GM10266 (cell line): ENCODE measurements at regions not wholly inside any gene's neighbourhood (a gene's known extent, or its start where the extent isn't known, plus 50 kb on each side); places are given as distances from the start of the nearest gene placed in this dataset.
"Not testable (repeated sequence)": the region's sequence is repeated elsewhere in the genome, so short reads cannot be mapped to it uniquely, and the experiment has no call there.

ENCODE experiments used
- DNase-seq: peaks from one replicate; pipeline ENCODE4 v3.0.0; 2012; ENCODE audit errors: extremely low spot score
- TF ChIP-seq, protein P1 (sequence below): IDR thresholded peaks from 2 replicates; pipeline ENCODE4 v1.5.1; 2012; ENCODE audit warnings: mild to moderate bottlenecking, low read depth; ENCODE audit not compliant: control insufficient read depth, insufficient read depth; ENCODE audit errors: missing control alignments

DNA sequence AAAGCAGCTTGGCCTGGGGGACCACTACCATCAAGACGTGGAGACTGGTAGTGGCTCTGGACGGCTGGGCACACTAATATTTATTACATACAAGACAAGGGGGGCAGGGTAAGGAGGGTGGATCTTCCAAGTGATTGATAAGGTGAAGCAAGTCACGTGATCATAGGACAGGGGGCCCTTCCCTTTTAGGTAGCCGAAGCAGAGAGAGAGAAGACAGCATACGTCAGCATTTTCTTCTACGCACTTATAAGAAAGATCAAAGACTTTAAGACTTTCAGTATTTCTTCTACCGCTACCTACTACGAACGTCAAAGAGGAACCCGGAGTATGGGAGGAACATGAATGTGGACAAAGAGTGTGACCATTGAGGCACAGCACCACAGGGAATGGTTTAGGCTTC is 307.9 kb downstream of the RPIA start:
- DNase-seq: no peak
- TF ChIP-seq, protein P1, sequence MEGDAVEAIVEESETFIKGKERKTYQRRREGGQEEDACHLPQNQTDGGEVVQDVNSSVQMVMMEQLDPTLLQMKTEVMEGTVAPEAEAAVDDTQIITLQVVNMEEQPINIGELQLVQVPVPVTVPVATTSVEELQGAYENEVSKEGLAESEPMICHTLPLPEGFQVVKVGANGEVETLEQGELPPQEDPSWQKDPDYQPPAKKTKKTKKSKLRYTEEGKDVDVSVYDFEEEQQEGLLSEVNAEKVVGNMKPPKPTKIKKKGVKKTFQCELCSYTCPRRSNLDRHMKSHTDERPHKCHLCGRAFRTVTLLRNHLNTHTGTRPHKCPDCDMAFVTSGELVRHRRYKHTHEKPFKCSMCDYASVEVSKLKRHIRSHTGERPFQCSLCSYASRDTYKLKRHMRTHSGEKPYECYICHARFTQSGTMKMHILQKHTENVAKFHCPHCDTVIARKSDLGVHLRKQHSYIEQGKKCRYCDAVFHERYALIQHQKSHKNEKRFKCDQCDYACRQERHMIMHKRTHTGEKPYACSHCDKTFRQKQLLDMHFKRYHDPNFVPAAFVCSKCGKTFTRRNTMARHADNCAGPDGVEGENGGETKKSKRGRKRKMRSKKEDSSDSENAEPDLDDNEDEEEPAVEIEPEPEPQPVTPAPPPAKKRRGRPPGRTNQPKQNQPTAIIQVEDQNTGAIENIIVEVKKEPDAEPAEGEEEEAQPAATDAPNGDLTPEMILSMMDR: no peak

DNA sequence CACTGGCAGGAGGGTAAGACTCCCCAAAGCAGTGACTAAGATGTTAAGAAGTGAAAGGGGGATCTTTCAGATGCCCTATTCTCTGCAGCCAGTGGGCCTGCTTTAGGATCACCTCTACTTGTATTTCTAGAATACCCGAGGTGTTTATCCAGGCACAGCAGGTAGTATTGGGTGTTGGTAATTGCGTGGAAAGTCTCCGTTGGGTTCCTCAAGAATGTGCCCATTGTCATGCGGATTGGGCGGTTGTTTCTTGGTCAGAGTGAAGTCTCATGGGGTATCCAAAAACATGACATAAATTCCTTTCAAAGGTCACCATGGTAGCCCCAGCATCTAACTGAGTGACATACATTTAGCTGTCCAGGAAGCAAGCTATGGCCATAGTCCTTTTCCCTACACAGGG is 308.8 kb downstream of the RPIA start:
- TF ChIP-seq, protein P1: no peak
- DNase-seq: no peak

DNA sequence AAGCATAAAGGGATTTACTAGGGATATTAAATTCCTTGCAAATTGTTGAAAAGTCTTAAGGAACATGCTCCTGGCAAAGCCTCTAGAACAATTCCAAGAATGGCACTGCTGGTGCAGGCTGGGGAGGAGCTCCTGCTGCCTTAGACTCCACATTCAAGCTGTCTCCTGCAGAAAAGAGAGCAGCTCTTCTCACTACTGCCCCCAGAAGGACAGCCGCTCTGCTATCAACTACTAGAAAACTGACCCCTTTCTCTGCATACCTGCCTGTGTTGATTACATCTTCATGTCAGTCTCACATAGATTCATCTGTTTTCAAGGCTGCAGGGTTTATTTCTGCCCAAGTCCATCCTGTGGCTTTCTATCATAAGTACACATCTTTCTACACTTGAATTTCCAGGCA is 312.8 kb downstream of the RPIA start:
- DNase-seq: not testable (repeated sequence)

DNA sequence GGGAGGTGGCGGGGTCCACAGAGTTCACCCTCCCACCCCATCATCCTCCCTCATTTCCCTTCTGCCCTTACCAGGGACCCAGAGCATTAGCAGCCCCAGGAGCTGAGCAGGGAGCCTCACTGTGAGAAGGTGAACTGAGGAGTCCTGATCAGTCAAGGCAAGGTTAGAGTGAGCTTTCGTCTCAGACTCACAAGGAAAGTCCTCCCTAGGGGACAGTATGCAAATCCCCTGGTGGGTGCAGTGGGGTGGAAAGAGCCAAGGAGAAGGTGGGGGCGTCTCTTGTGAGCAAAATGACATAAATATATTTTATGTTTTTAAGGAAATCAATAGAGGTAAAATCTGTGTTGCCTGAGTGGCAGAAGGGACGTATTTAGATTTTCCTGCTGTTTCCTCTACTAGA is 329.1 kb downstream of the RPIA start:
- not testable (repeated sequence) for DNase-seq

DNA sequence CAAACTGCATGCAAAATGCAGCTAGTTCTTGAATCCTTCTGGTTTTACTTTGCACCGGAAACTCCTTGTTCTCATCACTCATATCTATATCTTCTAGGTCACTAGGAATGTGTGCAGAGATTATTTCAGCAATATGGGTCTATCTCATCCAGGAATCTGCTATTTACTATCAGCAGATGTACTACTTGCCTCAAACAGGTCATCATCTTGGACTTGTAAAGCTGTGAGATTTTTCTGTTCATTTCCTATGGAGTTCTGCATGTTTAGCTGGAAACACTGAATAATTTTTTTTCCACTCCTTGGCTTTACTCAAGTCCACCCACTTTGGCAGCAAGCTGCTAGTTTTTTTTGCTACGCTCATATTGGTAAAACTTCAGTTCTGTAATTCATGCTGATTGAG is 334.8 kb downstream of the RPIA start:
- DNase-seq: not testable (repeated sequence)

DNA sequence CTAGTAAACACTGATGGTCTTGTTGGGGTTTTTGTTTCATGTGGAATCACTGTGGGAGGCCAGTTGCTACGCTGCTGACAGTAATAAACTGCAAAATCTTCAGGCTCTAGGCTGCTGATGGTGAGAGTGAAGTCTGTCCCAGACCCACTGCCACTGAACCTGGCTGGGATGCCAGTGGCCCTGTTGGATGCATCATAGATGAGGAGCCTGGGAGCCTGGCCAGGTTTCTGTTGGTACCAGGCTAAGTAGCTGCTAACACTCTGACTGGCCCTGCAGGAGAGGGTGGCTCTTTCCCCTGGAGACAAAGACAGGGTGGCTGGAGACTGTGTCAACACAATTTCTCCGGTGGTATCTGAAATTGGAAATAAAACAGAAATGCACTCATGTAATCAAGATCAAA is 335.6 kb downstream of the RPIA start:
- not testable (repeated sequence) for DNase-seq

DNA sequence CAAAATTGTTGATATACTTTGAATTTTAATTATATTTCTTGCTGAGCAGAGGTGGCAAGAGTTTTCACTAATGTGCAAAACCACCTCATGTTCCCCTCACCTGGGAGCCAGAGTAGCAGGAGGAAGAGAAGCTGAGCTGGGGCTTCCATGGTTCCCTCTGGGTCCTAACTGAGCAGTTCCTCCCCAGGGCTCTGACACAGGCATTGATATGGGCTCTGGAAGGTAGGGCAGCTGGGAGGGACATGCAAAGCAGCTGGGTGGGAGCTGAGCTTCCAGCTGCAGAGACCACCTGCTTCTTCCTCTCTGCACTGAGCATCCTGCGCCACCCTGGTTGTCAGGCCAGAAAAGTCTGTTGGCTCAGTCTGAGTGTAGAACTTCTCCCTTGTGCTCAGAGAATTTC is 336.1 kb downstream of the RPIA start:
- DNase-seq: not testable (repeated sequence)

DNA sequence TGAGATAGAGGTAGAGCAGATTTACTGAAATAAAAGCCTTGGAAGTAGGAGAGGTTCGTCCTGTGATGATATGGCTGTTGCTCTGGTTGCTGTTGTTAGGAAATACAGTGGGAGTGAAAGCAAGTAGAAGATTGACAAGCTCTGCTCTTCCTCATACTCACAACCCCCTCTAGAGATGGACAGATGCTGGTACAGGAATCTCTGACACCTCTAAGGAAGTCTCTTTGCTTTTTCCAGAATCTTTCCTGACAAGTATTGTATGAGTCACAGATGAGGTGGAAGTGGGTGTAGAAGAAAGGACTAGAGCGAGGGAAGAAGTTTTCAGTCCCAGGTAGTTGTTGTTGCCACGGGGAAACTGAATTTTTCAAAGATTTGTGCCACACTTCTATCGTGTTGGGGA is 337.8 kb downstream of the RPIA start:
- DNase-seq: not testable (repeated sequence)

DNA sequence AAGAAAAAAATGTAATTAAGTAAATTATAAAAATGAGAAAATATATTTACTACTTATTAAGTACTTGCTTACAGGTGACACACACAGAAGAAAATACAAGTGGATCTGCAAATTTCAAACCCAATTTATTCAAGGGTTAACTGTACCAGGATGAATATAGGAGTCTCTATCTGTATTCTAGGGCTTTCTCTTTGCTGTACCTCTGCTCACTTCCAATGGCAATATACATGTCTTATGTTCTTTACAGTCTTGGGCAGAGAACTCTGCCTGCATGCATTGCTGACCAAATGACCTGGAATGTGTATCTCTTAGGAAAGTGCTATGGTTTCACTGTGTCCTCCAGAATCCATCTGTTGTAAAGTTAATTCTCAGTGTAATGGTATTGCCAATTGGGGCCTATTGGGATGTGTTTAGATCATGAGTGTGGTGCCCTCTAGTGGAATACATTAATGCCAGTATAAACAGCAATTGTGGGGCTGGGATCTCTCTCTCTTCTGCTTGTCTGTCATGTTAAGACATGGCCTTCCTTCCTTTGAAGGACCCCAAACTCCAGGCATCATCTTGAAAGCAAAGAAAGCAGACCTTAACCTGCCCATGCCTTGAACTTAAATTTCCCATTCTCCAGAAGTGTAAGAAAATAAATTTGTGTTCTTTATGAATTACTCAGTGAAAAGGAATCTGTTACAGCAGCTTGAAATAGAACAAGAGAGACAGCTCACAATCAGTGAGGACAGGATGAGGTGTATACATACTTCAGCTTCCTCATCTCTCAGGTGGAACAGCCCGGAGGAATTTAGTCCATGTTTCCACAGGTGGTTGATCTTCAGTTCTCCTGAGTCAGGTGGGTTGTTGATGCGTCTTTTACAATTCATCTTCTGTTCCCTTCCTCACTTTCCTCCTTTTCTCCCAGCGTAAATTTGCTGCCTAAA is 356.9 kb downstream of the RPIA start:
- TF ChIP-seq, protein P1: peak; percentile 47
- DNase-seq: peak; percentile 3

DNA sequence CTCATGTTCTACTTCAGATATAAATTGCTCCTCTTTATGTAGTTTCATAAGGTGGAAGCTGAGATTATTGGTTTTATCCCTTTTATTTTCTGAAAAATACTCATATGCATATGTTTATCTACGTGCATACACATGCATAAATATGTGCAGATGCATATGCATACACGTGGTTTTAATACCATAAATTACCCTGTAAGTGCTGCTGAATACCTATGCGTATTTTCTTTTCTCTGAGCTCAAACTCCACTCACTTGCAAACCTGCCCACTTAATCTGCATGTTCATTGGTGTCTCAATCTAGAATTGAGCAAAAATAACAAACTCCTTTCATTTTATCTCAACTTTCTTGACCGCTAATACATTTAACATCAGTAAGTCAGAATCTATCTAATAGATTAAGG is 367.1 kb downstream of the RPIA start:
- DNase-seq: not testable (repeated sequence)

DNA sequence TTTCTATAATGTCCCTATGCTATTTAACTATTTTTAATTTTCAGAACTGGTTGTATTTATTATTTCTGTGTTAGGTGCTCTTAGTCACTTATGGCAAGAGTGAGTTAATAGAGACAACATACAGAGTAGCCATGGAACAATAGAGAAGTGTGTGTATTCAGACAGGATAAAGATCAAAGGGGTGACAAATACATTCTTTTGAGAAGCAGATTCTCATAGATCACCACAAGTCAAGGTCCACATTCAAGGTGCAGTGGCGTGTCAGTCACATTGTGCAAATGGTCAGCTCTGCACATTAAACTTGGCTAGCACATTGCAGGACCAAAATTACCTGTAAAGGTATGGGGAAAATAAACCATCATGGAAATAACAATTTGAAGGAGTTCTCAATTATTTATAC is 369.7 kb downstream of the RPIA start:
- DNase-seq: not testable (repeated sequence)

DNA sequence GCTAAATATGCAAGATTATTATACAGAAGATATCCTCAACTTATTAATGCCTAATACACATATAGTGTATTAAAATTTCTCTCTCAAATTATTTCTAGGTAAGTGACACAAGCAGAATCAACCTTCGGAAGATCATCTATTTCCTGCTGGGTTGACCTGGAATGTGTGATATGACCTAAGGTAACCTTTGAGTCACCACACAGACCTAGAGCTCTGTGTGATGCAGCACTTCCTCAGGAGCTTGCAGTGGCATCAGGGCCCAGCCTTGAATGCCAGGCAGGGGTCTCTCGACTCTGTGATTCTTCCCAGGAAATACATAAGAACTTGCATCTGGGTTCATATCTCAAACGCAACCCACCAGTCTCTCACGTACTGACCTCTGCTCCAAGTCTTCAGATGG is 385.3 kb downstream of the RPIA start:
- not testable (repeated sequence) for DNase-seq

DNA sequence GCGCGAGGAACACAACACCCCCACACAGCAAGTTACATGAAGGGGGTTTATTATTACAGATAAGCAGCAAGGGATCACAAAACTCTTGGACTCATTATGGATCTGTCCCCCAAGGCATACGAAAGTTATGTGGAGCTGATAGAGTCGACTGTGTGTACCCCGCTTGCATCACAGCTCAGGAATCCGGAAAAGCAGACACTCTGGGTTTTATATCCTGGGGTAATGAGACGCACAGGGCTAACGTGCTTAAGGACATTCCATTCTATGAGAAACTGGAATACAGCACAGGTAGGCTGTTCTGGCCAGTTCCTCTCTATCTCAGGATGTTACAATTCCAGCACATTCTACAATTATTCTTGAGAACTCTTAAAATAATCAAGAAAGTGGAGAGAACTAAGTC is 401.4 kb downstream of the RPIA start:
- DNase-seq: not testable (repeated sequence)

DNA sequence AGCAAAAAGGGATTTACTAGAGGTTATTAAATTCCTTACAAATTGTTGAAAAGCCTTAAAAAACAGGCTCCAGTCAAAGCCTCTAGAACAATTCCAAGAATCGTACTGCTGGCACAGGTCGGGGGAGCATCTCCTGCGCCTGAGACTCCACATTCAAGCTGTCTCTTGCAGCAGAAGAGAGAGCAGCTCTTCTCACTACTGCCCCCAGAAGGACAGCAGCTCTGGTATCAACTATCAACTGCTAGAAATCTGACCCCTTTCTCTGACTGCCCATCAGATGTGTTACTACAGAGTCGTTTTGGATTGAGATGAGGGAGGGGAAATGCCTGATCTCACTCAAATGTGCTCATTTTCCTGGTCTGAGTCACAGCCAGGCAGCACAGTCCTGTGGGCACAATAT is 403.6 kb downstream of the RPIA start:
- DNase-seq: not testable (repeated sequence)

DNA sequence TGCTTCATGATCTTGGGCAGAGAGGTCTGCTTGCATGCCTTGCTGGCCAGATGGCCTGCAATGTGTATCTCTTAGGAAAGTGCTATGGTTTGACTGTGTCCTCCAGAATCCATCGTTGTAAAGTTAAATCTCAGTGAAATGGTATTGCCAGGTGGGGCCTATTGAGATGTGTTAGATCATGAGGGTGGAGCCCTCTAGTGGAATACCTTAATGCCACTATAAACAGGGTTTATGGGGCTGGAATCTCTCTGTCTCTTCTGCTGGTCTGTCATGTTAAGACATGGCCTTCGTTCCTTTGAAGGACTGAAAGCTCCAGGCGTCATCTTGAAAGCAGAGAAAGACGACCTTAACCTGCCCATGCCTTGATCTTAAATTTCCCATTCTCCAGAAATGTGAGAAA is 411.1 kb downstream of the RPIA start:
- not testable (repeated sequence) for DNase-seq

DNA sequence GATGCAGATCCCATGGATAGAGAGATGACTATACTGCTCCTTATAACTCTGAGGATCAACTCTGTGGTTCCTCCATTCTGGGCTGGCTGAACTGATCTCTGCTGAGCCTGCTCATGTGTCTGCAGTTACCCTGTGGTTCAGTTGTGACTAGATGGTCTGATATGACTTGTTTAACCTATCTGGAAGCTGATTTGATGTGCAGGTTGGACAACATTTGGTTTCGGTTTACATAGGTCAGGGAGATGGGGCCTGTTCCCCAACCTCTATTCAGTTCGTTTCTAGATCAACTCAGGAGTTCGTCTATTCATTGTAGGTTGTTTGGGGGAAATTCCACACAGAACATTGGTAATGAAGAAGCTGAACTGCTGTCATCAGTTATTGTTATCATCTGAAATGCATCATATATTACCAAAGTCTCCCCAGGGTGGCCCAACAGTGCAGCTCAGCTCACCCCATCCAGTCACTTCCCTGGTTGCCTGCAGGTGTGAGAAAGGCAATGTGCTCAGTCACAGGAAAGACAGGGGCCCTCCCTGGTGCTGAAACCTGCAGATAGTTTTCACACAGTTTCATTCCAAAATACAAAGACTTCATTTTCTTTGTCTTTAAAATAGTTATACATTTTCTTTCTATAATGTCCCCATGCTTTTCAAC is 415.0 kb downstream of the RPIA start:
- DNase-seq: not testable (repeated sequence)

DNA sequence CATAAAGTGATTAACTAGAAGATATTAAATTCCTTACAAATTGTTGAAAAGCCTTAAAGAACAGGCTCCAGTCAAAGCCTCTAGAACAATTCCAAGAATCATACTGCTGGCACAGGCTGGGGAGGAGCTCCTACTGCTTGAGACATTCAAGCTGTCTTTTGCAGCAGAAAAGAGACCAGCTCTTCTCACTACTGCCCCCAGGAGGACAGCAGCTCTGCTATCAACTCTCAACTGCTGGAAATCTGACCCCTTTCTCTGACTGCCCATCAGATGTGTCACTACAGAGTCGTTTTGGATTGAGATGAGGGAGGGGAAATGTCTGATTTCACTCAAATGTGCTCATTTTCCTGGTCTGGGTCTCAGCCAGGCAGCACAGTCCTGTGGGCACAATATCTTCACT is 421.0 kb downstream of the RPIA start:
- not testable (repeated sequence) for DNase-seq
